ENCODE measurements at regions not wholly inside any gene's neighbourhood (a gene's known extent, or its start where the extent isn't known, plus 50 kb on each side); places are given as distances from the start of the nearest gene placed in this dataset.

DNA sequence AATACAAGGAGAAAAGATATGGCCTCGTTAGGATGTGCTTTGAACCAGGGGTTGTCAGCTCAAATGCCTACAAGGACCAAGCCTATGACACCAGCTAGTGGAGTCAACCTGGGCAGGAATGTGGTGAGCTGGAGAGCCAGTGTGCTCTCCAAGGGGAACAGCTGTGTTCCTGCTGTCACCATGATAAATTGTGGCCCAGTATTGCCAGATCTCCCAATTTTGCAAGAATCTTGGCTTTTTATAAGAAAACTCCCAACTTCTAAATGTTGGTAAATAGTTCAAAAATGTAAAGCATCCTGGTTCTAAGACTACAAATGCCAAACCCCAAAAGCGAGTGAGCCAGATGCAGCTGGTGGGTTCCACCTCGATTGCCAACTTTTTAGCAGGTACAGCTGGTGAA lies 391.1 kb downstream of the PLPP3 start:
- Histone ChIP-seq H3K36me3 (no peaks in the 10 kb centered on the region), H3K9me3 (no peaks in the 10 kb centered on the region), H3K27me3 (no peaks in the 10 kb centered on the region), H3K4me3 (no peak overlapping the region), H3K4me1 (peaks cover 0 to 21% (median 15%) of the 10 kb centered on the region in 4 donors), H3K27ac (replicated peaks in 1 of 4) (peak overlapping the region in 1 of 4 donors; percentile 16)
- no peak for DNase-seq (ENCODE audit: extremely low spot score)
- intact Hi-C loops (cut with DNase I), result no loop called here
- TF ChIP-seq POLR2A (IDR thresholded peaks at IDR 0.05; ENCODE audit: low read depth) (no peak), POLR2AphosphoS5 (IDR thresholded peaks at IDR 0.05) (peak in 1 of 2 donors; percentile 34)
- WGBS, result 72% methylated on average over 3 of the region's 3 CpGs

GRCh38 chr1:56187405-56187804 lies 392.0 kb downstream of the PLPP3 start:
- intact Hi-C loops (cut with DNase I), result no loop called here
- no peak for TF ChIP-seq POLR2A (IDR thresholded peaks at IDR 0.05; ENCODE audit: low read depth)
- no peaks in the 10 kb centered on the region for H3K9me3 ChIP-seq
- DNase-seq (ENCODE audit: extremely low spot score), result no peak
- H3K4me3 ChIP-seq, result no peak overlapping the region
- H3K27ac ChIP-seq (replicated peaks in 1 of 4), result peak overlapping the region in 1 of 4 donors; percentile 16
- no peaks in the 10 kb centered on the region for H3K36me3 ChIP-seq
- H3K27me3 ChIP-seq, result no peaks in the 10 kb centered on the region
- 55% methylated on average over 1 of the region's 1 CpG for WGBS
- H3K4me1 ChIP-seq, result peaks cover 0 to 21% (median 15%) of the 10 kb centered on the region in 4 donors

DNA sequence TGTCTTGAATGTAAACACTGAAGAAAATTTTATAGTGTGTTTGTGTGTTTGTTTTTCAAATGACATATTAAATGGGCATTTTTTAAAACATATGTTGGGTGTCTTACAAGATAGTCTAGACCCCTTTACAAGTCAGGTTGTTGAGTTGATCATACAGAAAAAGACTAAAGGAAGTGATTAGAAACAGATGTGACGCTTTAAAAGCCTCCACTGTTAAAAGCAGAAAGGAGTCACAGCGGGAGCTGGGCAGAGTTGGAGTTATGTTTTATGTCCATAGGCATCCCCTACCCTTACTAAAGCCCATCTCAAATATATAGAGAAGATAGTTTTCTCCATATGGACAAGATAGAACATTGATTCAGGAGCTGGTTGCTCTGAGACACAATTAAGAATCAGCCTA lies 393.9 kb downstream of the PLPP3 start:
- 89% methylated on average over 2 of the region's 2 CpGs for WGBS
- H3K9me3 ChIP-seq, result no peaks in the 10 kb centered on the region
- H3K4me3 ChIP-seq, result no peak overlapping the region
- no peaks in the 10 kb centered on the region for H3K36me3 ChIP-seq
- no peaks in the 10 kb centered on the region for H3K27me3 ChIP-seq
- no peak overlapping the region for H3K27ac ChIP-seq (replicated peaks in 1 of 4)
- TF ChIP-seq EP300 (IDR thresholded peaks at IDR 0.05) (no peak), CTCF (IDR thresholded peaks at IDR 0.05) (no peak), POLR2AphosphoS5 (IDR thresholded peaks at IDR 0.05) (no peak)
- DNase-seq (ENCODE audit: extremely low spot score), result no peak
- peaks cover 0 to 24% (median 21%) of the 10 kb centered on the region in 4 donors for H3K4me1 ChIP-seq
- intact Hi-C loops (cut with DNase I), result no loop called here

DNA sequence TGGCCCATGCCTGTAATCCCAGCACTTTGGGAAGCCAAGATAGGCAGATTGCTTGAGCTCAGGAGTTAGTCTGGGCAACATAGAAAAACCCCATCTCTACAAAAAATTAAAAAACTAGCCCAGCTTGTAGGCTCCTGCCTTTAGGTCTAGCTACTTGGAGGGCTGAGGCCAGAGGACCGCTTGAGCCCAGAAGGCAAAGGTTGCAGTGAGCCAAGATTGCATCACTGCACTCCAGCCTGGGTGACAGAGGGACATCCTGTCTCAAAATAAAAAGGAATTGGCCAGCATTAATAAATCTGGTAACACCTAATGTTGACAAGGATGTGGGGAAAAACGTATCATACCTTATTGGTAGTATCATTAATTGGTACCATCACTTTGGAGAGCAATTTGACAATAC lies 396.2 kb downstream of the PLPP3 start:
- intact Hi-C loops (cut with DNase I), result no loop called here
- H3K27me3 ChIP-seq, result no peaks in the 10 kb centered on the region
- H3K36me3 ChIP-seq, result no peaks in the 10 kb centered on the region
- no peaks in the 10 kb centered on the region for H3K9me3 ChIP-seq
- peaks cover 0 to 16% (median 8%) of the 10 kb centered on the region in 4 donors for H3K4me1 ChIP-seq
- no peak overlapping the region for H3K27ac ChIP-seq (replicated peaks in 1 of 4)
- TF ChIP-seq POLR2A (IDR thresholded peaks at IDR 0.05; ENCODE audit: low read depth) (no peak), EP300 (IDR thresholded peaks at IDR 0.05) (no peak), POLR2AphosphoS5 (IDR thresholded peaks at IDR 0.05) (no peak), CTCF (IDR thresholded peaks at IDR 0.05) (no peak)
- WGBS, result 94% methylated on average over 2 of the region's 2 CpGs
- H3K4me3 ChIP-seq, result no peak overlapping the region
- DNase-seq (ENCODE audit: extremely low spot score), result no peak

DNA sequence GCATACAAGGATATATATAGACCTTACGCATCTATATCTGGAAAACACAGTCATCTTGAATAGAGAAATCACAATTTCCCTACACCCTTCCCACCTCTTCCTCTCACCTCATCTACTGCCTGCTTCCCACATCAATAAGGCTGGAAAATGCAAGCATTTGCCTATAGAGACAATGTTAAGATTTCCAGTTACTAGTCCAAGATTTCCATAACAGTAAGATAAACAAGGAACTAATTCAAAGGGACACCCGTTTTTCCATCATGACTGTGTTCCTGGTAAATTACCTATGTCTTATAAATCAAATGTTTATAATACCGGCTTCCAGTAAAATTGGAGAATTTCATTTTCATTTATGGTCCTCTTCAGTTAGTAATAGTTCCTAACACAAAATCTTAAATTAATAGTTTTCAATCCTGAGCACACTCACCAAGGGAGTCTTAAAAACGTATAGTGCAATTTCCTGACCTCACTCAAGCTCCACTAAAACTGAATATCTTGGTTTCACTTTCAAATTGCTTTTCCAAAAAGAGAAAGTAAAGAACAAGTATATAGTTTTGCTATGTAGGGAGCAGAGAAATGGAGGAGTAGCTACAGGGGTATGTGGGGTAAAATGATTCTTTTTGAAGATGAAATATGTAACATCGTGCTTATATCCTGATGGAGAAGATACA lies 398.7 kb downstream of the PLPP3 start:
- WGBS, result 46% methylated on average over 5 of the region's 5 CpGs
- Histone ChIP-seq H3K4me1 (peaks cover 0 to 16% (median 8%) of the 10 kb centered on the region in 4 donors), H3K27me3 (no peaks in the 10 kb centered on the region), H3K36me3 (no peaks in the 10 kb centered on the region), H3K4me3 (peak overlapping the region; percentile 26 to 45 (median 38)), H3K9me3 (no peaks in the 10 kb centered on the region), H3K27ac (replicated peaks in 1 of 4) (peak overlapping the region in 1 of 4 donors; percentile 11)
- intact Hi-C loops (cut with DNase I), result no loop called here
- no peak for DNase-seq (ENCODE audit: extremely low spot score)
- TF ChIP-seq POLR2A (IDR thresholded peaks at IDR 0.05; ENCODE audit: low read depth) (no peak), CTCF (IDR thresholded peaks at IDR 0.05) (no peak), EP300 (IDR thresholded peaks at IDR 0.05) (no peak), POLR2AphosphoS5 (IDR thresholded peaks at IDR 0.05) (no peak)

- 100% methylated on average over 1 of the region's 1 CpG for WGBS
- Histone ChIP-seq H3K27ac (replicated peaks in 1 of 4) (no peak overlapping the region), H3K4me1 (peaks cover 0 to 21% (median 14%) of the 10 kb centered on the region in 4 donors), H3K4me3 (no peak overlapping the region), H3K27me3 (no peaks in the 10 kb centered on the region), H3K36me3 (no peaks in the 10 kb centered on the region), H3K9me3 (no peaks in the 10 kb centered on the region)
- DNase-seq (ENCODE audit: extremely low spot score), result no peak
- TF ChIP-seq CTCF (IDR thresholded peaks at IDR 0.05) (no peak), POLR2AphosphoS5 (IDR thresholded peaks at IDR 0.05) (no peak), POLR2A (IDR thresholded peaks at IDR 0.05; ENCODE audit: low read depth) (no peak), EP300 (IDR thresholded peaks at IDR 0.05) (no peak)
- intact Hi-C loops (cut with DNase I), result no loop called here
Measured at GRCh38 chr1:56179543-56179942, 399.8 kb downstream of the PLPP3 start.
